PC-9 (cell line): ENCODE measurements at regions not wholly inside any gene's neighbourhood (a gene's known extent, or its start where the extent isn't known, plus 50 kb on each side); places are given as distances from the start of the nearest gene placed in this dataset.

Experiments
- BruUV-seq: library from RNA; stranded (reverse); fragments of 400-500 nt; replicated peaks from 2 replicates; lab custom pipeline; 2021; lab: Mats Ljungman, UMichigan
- CTCF ChIA-PET: fragments of 300-600 bp; sonication (Branson Sonifier 250); formaldehyde crosslinking; loops from one replicate; lab custom pipeline; 2022; ENCODE audit warnings: antibody characterized with exemption; lab: Charles Lee
- POLR2A ChIA-PET: fragments of 300-600 bp; sonication (Branson Sonifier 250); formaldehyde crosslinking; loops from one replicate; lab custom pipeline; 2022; ENCODE audit warnings: antibody characterized with exemption; ENCODE audit not compliant: unreplicated experiment; lab: Charles Lee
- DNase-seq, 2 experiments: peaks; one replicate each; pipeline versions ENCODE4 v3.0.0 to v3.0.0-alpha.2; 2015 to 2022; ENCODE audit warnings: mixed read lengths in 1 of 2
- H2AFZ ChIP-seq: fragments of 200-600 bp; sonication (generic); 2 replicates; pipeline ENCODE4 v1.8.1; 2017; ENCODE audit warnings: antibody characterized with exemption
- H3F3A ChIP-seq: fragments of 200-600 bp; sonication (generic); 2 replicates; pipeline ENCODE4 v1.8.1; 2017; ENCODE audit warnings: antibody characterized with exemption, mild to moderate bottlenecking, low read depth; ENCODE audit not compliant: insufficient read depth
- H3K27ac ChIP-seq: fragments of 200-600 bp; sonication (generic); 2 replicates; pipeline ENCODE4 v1.6.1; 2016; ENCODE audit warnings: mixed run types
- H3K27me3 ChIP-seq: fragments of 200-600 bp; sonication (generic); 2 replicates; pipeline ENCODE4 v1.6.1; 2016; ENCODE audit warnings: low read depth, mixed run types; ENCODE audit not compliant: insufficient read depth
- H3K36me3 ChIP-seq: fragments of 200-600 bp; sonication (generic); 2 replicates; pipeline ENCODE4 v1.6.1; 2016; ENCODE audit warnings: low read depth, mixed run types
- H3K4me1 ChIP-seq: fragments of 200-600 bp; sonication (generic); replicated peaks from 2 replicates; pipeline ENCODE4 v1.6.1; 2016; ENCODE audit warnings: mixed run types; ENCODE audit not compliant: insufficient read depth
- H3K4me2 ChIP-seq: fragments of 200-600 bp; sonication (generic); 2 replicates; pipeline ENCODE4 v1.6.1; 2017; ENCODE audit warnings: mixed run types
- H3K4me3 ChIP-seq: fragments of 200-600 bp; sonication (generic); 2 replicates; pipeline ENCODE4 v1.6.1; 2016; ENCODE audit warnings: mixed run types
- H3K79me2 ChIP-seq: fragments of 200-600 bp; sonication (generic); 2 replicates; pipeline ENCODE4 v1.6.1; 2017; ENCODE audit warnings: low read depth, mixed run types
- H3K9me2 ChIP-seq: fragments of 200-600 bp; sonication (generic); 2 replicates; pipeline ENCODE4 v1.8.1; 2017; ENCODE audit warnings: mild to moderate bottlenecking; ENCODE audit not compliant: insufficient read depth
- H3K9me3 ChIP-seq: fragments of 200-600 bp; sonication (generic); 2 replicates; pipeline ENCODE4 v1.8.1; 2016; ENCODE audit warnings: low read depth; ENCODE audit not compliant: insufficient read depth
- H4K20me1 ChIP-seq: fragments of 200-600 bp; sonication (generic); 2 replicates; pipeline ENCODE4 v1.8.1; 2017; ENCODE audit not compliant: insufficient read depth
- EZH2 ChIP-seq: fragments of 200-600 bp; sonication (generic); IDR thresholded peaks from 2 replicates; pipeline ENCODE4 v1.8.0; 2017; ENCODE audit warnings: antibody characterized with exemption, low read depth
- intact Hi-C: fragments of 100-400 bp; cut with micrococcal nuclease; formaldehyde crosslinking; loops from one replicate; pipeline ENCODE4 v1.10.0; 2022; ENCODE audit not compliant: unreplicated experiment
- TF ChIP-seq, protein P1 (sequence below): fragments of 200-600 bp; sonication (generic); conservative IDR thresholded peaks from 2 replicates; pipeline ENCODE4 v1.6.1; 2017; ENCODE audit warnings: mixed run types, antibody characterized with exemption, mild to moderate bottlenecking, moderate library complexity

GRCh38 chr2:240359695-240360094 lies 75.8 kb upstream of the GPC1 start:
- DNase-seq: no peak
- H3K9me3 ChIP-seq: no peaks in the 10 kb centered on the region
- no peaks in the 10 kb centered on the region for H3F3A ChIP-seq
- no peaks in the 10 kb centered on the region for H3K36me3 ChIP-seq
- H2AFZ ChIP-seq: no peak overlapping the region
- BruUV-seq: no TSS peak
- no peaks in the 10 kb centered on the region for H3K9me2 ChIP-seq
- no peaks in the 10 kb centered on the region for H4K20me1 ChIP-seq
- no peak overlapping the region for H3K4me2 ChIP-seq
- H3K27me3 ChIP-seq: peaks cover 18% of the 10 kb centered on the region; the same call in 1 of the 2 replicates
- no peaks in the 10 kb centered on the region for H3K79me2 ChIP-seq
- no peak overlapping the region for H3K27ac ChIP-seq
- H3K4me3 ChIP-seq: no peak overlapping the region
- CTCF ChIA-PET: no interaction called here
- intact Hi-C loops: no loop called here
- POLR2A ChIA-PET: no interaction called here
- no peak for TF ChIP-seq EZH2
- TF ChIP-seq, protein P1, sequence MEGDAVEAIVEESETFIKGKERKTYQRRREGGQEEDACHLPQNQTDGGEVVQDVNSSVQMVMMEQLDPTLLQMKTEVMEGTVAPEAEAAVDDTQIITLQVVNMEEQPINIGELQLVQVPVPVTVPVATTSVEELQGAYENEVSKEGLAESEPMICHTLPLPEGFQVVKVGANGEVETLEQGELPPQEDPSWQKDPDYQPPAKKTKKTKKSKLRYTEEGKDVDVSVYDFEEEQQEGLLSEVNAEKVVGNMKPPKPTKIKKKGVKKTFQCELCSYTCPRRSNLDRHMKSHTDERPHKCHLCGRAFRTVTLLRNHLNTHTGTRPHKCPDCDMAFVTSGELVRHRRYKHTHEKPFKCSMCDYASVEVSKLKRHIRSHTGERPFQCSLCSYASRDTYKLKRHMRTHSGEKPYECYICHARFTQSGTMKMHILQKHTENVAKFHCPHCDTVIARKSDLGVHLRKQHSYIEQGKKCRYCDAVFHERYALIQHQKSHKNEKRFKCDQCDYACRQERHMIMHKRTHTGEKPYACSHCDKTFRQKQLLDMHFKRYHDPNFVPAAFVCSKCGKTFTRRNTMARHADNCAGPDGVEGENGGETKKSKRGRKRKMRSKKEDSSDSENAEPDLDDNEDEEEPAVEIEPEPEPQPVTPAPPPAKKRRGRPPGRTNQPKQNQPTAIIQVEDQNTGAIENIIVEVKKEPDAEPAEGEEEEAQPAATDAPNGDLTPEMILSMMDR: no peak
- no peaks in the 10 kb centered on the region for H3K4me1 ChIP-seq

- no peak overlapping the region for H3K4me2 ChIP-seq
- H2AFZ ChIP-seq: no peak overlapping the region
- TF ChIP-seq EZH2: no peak
- TF ChIP-seq, protein P1: no peak
- no peaks in the 10 kb centered on the region for H3K79me2 ChIP-seq
- H3K27ac ChIP-seq: no peak overlapping the region
- H3K4me1 ChIP-seq: no peaks in the 10 kb centered on the region
- BruUV-seq: no TSS peak
- H4K20me1 ChIP-seq: no peaks in the 10 kb centered on the region
- H3F3A ChIP-seq: no peaks in the 10 kb centered on the region
- H3K9me3 ChIP-seq: no peaks in the 10 kb centered on the region
- no peak for DNase-seq
- H3K36me3 ChIP-seq: no peaks in the 10 kb centered on the region
- no peaks in the 10 kb centered on the region for H3K9me2 ChIP-seq
- intact Hi-C loops: no loop called here
- ChIA-PET CTCF (no interaction called here), POLR2A (no interaction called here)
- peaks cover 18% of the 10 kb centered on the region; the same call in 1 of the 2 replicates for H3K27me3 ChIP-seq
- no peak overlapping the region for H3K4me3 ChIP-seq
These were observed 74.6 kb upstream of the GPC1 start for GRCh38 chr2:240360645-240361475.

DNA sequence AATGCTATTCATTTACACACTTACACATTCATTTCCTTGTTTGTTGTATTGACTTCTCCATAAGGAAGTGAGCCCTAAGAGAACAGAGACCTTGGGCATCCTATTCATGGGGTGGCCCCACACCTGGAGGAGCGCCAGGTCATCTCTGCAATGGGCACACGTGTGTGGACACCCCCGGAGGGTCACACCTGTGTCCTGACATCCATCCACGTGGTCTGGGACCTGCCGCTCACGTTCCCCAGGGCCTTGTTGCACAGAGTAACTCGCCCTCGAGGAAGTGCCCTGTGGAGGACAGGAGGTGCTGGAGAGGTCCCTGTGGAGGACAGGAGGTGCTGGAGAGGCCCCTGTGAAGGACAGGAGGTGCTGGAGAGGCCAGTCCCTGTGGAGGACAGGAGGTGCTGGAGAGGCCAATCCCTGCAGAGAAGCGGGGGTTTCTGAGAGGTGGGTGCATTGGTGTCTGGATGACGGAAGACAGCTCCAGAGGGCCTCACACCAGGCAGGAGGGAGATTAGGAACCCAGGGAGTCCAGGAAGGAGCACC lies 73.2 kb upstream of the GPC1 start:
- no peak for DNase-seq
- Histone ChIP-seq H3K79me2 (no peaks in the 10 kb centered on the region), H3K4me2 (no peak overlapping the region), H3K4me3 (no peak overlapping the region), H4K20me1 (no peaks in the 10 kb centered on the region), H3K27me3 (peaks cover 9% of the 10 kb centered on the region; the same call in 1 of the 2 replicates), H2AFZ (no peak overlapping the region), H3K27ac (no peak overlapping the region), H3K4me1 (no peaks in the 10 kb centered on the region), H3F3A (peaks cover 7% of the 10 kb centered on the region; the same call in 1 of the 2 replicates), H3K36me3 (no peaks in the 10 kb centered on the region), H3K9me2 (no peaks in the 10 kb centered on the region), H3K9me3 (no peaks in the 10 kb centered on the region)
- intact Hi-C loops: no loop called here
- CTCF ChIA-PET: no interaction called here
- POLR2A ChIA-PET: no interaction called here
- TF ChIP-seq, protein P1: no peak
- TF ChIP-seq EZH2: no peak
- no TSS peak for BruUV-seq
